ENCODE measurements at regions not wholly inside any gene's neighbourhood (a gene's known extent, or its start where the extent isn't known, plus 50 kb on each side); places are given as distances from the start of the nearest gene placed in this dataset.
A peak's percentile ranks its signal among the peaks of the same experiment; 100 is the strongest.

DNA sequence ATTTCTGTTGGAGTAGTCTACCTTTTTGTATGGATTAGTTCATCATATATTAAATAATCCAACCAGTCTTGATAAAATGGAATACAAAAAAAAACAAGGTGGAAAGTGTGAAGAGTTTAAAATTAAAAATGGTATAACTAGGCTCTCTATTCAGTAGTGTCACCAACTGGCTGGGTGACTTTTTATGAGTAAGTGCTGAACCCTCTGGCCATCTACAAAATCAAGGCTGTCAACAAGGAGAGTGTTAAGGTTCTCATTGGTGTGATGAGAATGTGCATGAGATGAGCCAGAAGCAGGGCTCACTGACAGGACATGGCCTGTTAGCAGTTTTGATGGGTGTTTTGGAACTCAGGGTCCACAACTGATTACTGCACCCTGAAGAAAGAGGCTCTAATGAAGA is 343.2 kb downstream of the AASDHPPT start:
- H3K9me3 Mint-ChIP-seq (ENCODE audit: unreplicated experiment), result no peaks in the 10 kb centered on the region
- no peaks in the 10 kb centered on the region for H3K36me3 Mint-ChIP-seq (ENCODE audit: low read depth, unreplicated experiment)
- no peak overlapping the region for H2AFZ ChIP-seq (ENCODE audit: low read depth, low read length)
- FAIRE-seq (no peak), DNase-seq (ENCODE audit: low read depth) (no peak)
- no peak overlapping the region for H3K4me3 Mint-ChIP-seq (ENCODE audit: unreplicated experiment)
- no peaks in the 10 kb centered on the region for H3K79me2 ChIP-seq (ENCODE audit: insufficient read depth, low read length)
- H3K27ac Mint-ChIP-seq (ENCODE audit: unreplicated experiment), result no peak overlapping the region
- H3K4me1 Mint-ChIP-seq (ENCODE audit: low read depth, unreplicated experiment), result peaks cover 23% of the 10 kb centered on the region
- no peaks in the 10 kb centered on the region for H3K27me3 Mint-ChIP-seq (ENCODE audit: low read depth, unreplicated experiment)
- no peak for TF ChIP-seq EZH2 (IDR thresholded peaks at IDR 0.05; ENCODE audit: insufficient read depth, low read length)
- TF ChIP-seq, protein P1, sequence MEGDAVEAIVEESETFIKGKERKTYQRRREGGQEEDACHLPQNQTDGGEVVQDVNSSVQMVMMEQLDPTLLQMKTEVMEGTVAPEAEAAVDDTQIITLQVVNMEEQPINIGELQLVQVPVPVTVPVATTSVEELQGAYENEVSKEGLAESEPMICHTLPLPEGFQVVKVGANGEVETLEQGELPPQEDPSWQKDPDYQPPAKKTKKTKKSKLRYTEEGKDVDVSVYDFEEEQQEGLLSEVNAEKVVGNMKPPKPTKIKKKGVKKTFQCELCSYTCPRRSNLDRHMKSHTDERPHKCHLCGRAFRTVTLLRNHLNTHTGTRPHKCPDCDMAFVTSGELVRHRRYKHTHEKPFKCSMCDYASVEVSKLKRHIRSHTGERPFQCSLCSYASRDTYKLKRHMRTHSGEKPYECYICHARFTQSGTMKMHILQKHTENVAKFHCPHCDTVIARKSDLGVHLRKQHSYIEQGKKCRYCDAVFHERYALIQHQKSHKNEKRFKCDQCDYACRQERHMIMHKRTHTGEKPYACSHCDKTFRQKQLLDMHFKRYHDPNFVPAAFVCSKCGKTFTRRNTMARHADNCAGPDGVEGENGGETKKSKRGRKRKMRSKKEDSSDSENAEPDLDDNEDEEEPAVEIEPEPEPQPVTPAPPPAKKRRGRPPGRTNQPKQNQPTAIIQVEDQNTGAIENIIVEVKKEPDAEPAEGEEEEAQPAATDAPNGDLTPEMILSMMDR (IDR thresholded peaks at IDR 0.05; ENCODE audit: insufficient read depth, low read depth, low read length), result no peak
- H4K20me1 ChIP-seq (ENCODE audit: insufficient read depth, low read length), result no peaks in the 10 kb centered on the region
- no peaks in the 10 kb centered on the region for H3K27me3 ChIP-seq (ENCODE audit: insufficient read depth, low read length)
- H3K27ac ChIP-seq (ENCODE audit: low read depth, low read length), result no peak overlapping the region
- no peaks in the 10 kb centered on the region for H3K36me3 ChIP-seq (ENCODE audit: insufficient read depth, low read length)
- H3K4me3 ChIP-seq (ENCODE audit: insufficient read depth, low read depth, low read length), result no peak overlapping the region
- H3K4me1 ChIP-seq (ENCODE audit: insufficient read depth, low read length), result peaks cover 13% of the 10 kb centered on the region
- H3K4me2 ChIP-seq (ENCODE audit: low read length), result no peak overlapping the region
- no peaks in the 10 kb centered on the region for H3K9me3 ChIP-seq (ENCODE audit: insufficient read depth, low read depth, low read length)
- no peak overlapping the region for H3K9ac ChIP-seq (ENCODE audit: low read length)

DNA sequence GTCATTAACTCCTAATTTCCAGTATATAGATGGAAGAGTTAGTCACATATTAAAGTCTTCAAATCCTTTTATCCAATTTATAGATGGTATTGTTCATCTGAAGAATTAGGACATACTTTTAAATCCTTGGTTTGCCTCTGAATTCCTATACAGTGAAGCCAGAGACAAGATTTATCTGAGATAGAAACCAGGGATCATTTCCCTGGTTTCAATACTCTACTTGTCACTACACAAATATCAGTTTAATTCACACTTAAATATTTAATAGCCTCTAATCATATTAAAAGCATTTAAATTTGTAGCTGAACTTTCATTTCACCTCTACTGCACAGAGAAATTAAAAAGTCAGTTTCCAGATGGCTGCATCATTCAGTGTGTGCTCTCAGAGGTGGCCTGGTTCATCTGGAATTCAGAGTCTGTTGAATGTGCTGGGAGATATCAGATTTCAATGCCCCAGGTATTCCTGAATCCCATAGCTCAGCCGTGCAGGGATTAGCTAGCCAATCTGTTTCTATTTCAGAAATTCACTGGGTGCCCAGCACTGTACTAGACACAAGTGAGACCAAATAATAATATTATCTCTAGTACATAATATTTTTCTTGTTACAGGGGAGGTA is 344.3 kb downstream of the AASDHPPT start:
- no peaks in the 10 kb centered on the region for H3K9me3 ChIP-seq (ENCODE audit: insufficient read depth, low read depth, low read length)
- Mint-ChIP-seq H3K36me3 (ENCODE audit: low read depth, unreplicated experiment) (no peaks in the 10 kb centered on the region), H3K27ac (ENCODE audit: unreplicated experiment) (peak overlapping the region; percentile 34), H3K4me3 (ENCODE audit: unreplicated experiment) (no peak overlapping the region), H3K9me3 (ENCODE audit: unreplicated experiment) (no peaks in the 10 kb centered on the region), H3K27me3 (ENCODE audit: low read depth, unreplicated experiment) (no peaks in the 10 kb centered on the region), H3K4me1 (ENCODE audit: low read depth, unreplicated experiment) (peaks cover 23% of the 10 kb centered on the region)
- H3K9ac ChIP-seq (ENCODE audit: low read length), result no peak overlapping the region
- H3K4me2 ChIP-seq (ENCODE audit: low read length), result no peak overlapping the region
- no peak for TF ChIP-seq EZH2 (IDR thresholded peaks at IDR 0.05; ENCODE audit: insufficient read depth, low read length)
- TF ChIP-seq, protein P1 (IDR thresholded peaks at IDR 0.05; ENCODE audit: insufficient read depth, low read depth, low read length), result no peak
- peaks cover 13% of the 10 kb centered on the region for H3K4me1 ChIP-seq (ENCODE audit: insufficient read depth, low read length)
- no peaks in the 10 kb centered on the region for H3K79me2 ChIP-seq (ENCODE audit: insufficient read depth, low read length)
- FAIRE-seq (no peak), DNase-seq (ENCODE audit: low read depth) (peak; percentile 21)
- no peak overlapping the region for H3K4me3 ChIP-seq (ENCODE audit: insufficient read depth, low read depth, low read length)
- H3K36me3 ChIP-seq (ENCODE audit: insufficient read depth, low read length), result no peaks in the 10 kb centered on the region
- no peak overlapping the region for H2AFZ ChIP-seq (ENCODE audit: low read depth, low read length)
- no peaks in the 10 kb centered on the region for H4K20me1 ChIP-seq (ENCODE audit: insufficient read depth, low read length)
- no peaks in the 10 kb centered on the region for H3K27me3 ChIP-seq (ENCODE audit: insufficient read depth, low read length)
- no peak overlapping the region for H3K27ac ChIP-seq (ENCODE audit: low read depth, low read length)

DNA sequence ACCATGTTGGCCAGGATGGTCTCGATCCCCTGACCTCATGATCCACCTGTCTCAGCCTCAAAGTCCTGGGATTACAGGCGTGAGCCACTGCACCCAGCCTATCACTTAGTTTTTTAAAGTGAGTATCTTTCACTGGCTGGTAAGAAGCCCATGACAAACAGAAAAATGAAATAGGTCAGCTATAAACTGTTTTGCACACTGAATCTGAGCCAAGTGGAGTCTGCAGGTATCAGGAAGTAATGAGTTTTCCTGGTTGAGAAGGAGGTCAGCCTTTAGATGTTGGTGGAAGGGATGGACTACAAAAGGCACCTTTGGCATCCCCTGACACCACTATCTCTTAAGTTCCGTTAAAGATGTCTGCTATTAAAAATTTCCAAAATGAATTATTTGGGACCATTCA is 345.1 kb downstream of the AASDHPPT start:
- Mint-ChIP-seq H3K27me3 (ENCODE audit: low read depth, unreplicated experiment) (no peaks in the 10 kb centered on the region), H3K36me3 (ENCODE audit: low read depth, unreplicated experiment) (no peaks in the 10 kb centered on the region), H3K27ac (ENCODE audit: unreplicated experiment) (no peak overlapping the region), H3K4me3 (ENCODE audit: unreplicated experiment) (no peak overlapping the region), H3K4me1 (ENCODE audit: low read depth, unreplicated experiment) (peaks cover 24% of the 10 kb centered on the region), H3K9me3 (ENCODE audit: unreplicated experiment) (no peaks in the 10 kb centered on the region)
- no peaks in the 10 kb centered on the region for H3K36me3 ChIP-seq (ENCODE audit: insufficient read depth, low read length)
- H3K9me3 ChIP-seq (ENCODE audit: insufficient read depth, low read depth, low read length), result no peaks in the 10 kb centered on the region
- no peak for DNase-seq (ENCODE audit: low read depth)
- peaks cover 13% of the 10 kb centered on the region for H3K4me1 ChIP-seq (ENCODE audit: insufficient read depth, low read length)
- no peak overlapping the region for H2AFZ ChIP-seq (ENCODE audit: low read depth, low read length)
- H3K27ac ChIP-seq (ENCODE audit: low read depth, low read length), result no peak overlapping the region
- H3K4me3 ChIP-seq (ENCODE audit: insufficient read depth, low read depth, low read length), result no peak overlapping the region
- H3K79me2 ChIP-seq (ENCODE audit: insufficient read depth, low read length), result no peaks in the 10 kb centered on the region
- H3K27me3 ChIP-seq (ENCODE audit: insufficient read depth, low read length), result no peaks in the 10 kb centered on the region
- TF ChIP-seq EZH2 (IDR thresholded peaks at IDR 0.05; ENCODE audit: insufficient read depth, low read length), result no peak
- TF ChIP-seq, protein P1 (IDR thresholded peaks at IDR 0.05; ENCODE audit: insufficient read depth, low read depth, low read length), result no peak
- H4K20me1 ChIP-seq (ENCODE audit: insufficient read depth, low read length), result no peaks in the 10 kb centered on the region
- H3K9ac ChIP-seq (ENCODE audit: low read length), result no peak overlapping the region
- FAIRE-seq, result no peak
- H3K4me2 ChIP-seq (ENCODE audit: low read length), result no peak overlapping the region

Measured in astrocyte (in vitro differentiated cells and primary cell).